Esophagus (tissue), 2 donors: ENCODE measurements at regions not wholly inside any gene's neighbourhood (a gene's known extent, or its start where the extent isn't known, plus 50 kb on each side); places are given as distances from the start of the nearest gene placed in this dataset.
"Not testable (repeated sequence)": the region's sequence is repeated elsewhere in the genome, so short reads cannot be mapped to it uniquely, and the experiment has no call there.

Experiments
- H3K27ac ChIP-seq, 2 donors: one replicate each; pipeline ENCODE4 v1.5.1; 2013; ENCODE audit warnings: low read depth in 2 of 2, mild to moderate bottlenecking in 2 of 2, inconsistent platforms in 1 of 2, low read length in 1 of 2, moderate library complexity in 1 of 2
- H3K27me3 ChIP-seq, 2 donors: one replicate each; pipeline ENCODE4 v1.6.1; 2013; ENCODE audit warnings: low read length in 2 of 2, control low read depth in 1 of 2, mild to moderate bottlenecking in 1 of 2; ENCODE audit not compliant: insufficient read depth in 2 of 2, control insufficient read depth in 1 of 2
- H3K36me3 ChIP-seq, 2 donors: one replicate each; pipeline ENCODE4 v1.6.1; 2013; ENCODE audit warnings: low read length in 1 of 2; ENCODE audit not compliant: control insufficient read depth in 2 of 2, insufficient read depth in 2 of 2
- H3K4me1 ChIP-seq, 2 donors: one replicate each; pipeline ENCODE4 v1.6.1; 2013; ENCODE audit warnings: low read length in 1 of 2; ENCODE audit not compliant: control insufficient read depth in 2 of 2, insufficient read depth in 2 of 2
- H3K4me3 ChIP-seq, 2 donors: one replicate each; pipeline ENCODE4 v1.5.1; 2013; ENCODE audit warnings: low read length in 2 of 2, mild to moderate bottlenecking in 2 of 2, low read depth in 1 of 2, moderate library complexity in 1 of 2
- H3K9me3 ChIP-seq, 2 donors: one replicate each; pipeline ENCODE4 v1.6.1; 2013; ENCODE audit warnings: mild to moderate bottlenecking in 2 of 2, low read depth in 1 of 2, low read length in 1 of 2, moderate library complexity in 1 of 2; ENCODE audit not compliant: control insufficient read depth in 2 of 2, insufficient read depth in 1 of 2
- WGBS, 2 donors: extraction: QIAGEN DNeasy Blood & Tissue Kit; methylation state at CpG; one replicate each; pipeline ENCODE4 v1.1.7; 2013; 5-methylcytosine and 5-hydroxymethylcytosine counted together
- donor health status: healthy with polysubstance abuse.
- donor health status: Bipolar disorder and iron deficiency.

GRCh38 chr7:131676850-131677249 is 120.4 kb upstream of the PODXL start:
- not testable (repeated sequence) for H3K4me1 ChIP-seq, H3K4me3 ChIP-seq, H3K27ac ChIP-seq, H3K9me3 ChIP-seq, H3K36me3 ChIP-seq, H3K27me3 ChIP-seq
- 92 to 97% methylated on average over 2 of the region's 2 CpGs for WGBS, 2 donors

- Histone ChIP-seq H3K9me3 (no peaks in the 10 kb centered on the region), H3K27ac (no peak overlapping the region), H3K36me3 (no peaks in the 10 kb centered on the region), H3K4me3 (no peak overlapping the region), H3K4me1 (no peaks in the 10 kb centered on the region), H3K27me3 (no peaks in the 10 kb centered on the region)
- 37 to 46% methylated on average over 3 of the region's 3 CpGs for WGBS, 2 donors
Measured at GRCh38 chr7:131674131-131674530, 117.7 kb upstream of the PODXL start.

GRCh38 chr7:131673576-131673975 is 117.1 kb upstream of the PODXL start:
- Histone ChIP-seq H3K4me1 (no peaks in the 10 kb centered on the region), H3K9me3 (no peaks in the 10 kb centered on the region), H3K27ac (no peak overlapping the region), H3K36me3 (no peaks in the 10 kb centered on the region), H3K27me3 (no peaks in the 10 kb centered on the region), H3K4me3 (no peak overlapping the region)
- WGBS, 2 donors = 71 to 74% methylated on average over 3 of the region's 3 CpGs

GRCh38 chr7:131670406-131670805 is 114.0 kb upstream of the PODXL start:
- H3K4me3 ChIP-seq = no peak overlapping the region
- 73 to 83% methylated on average over 2 of the region's 2 CpGs for WGBS, 2 donors

GRCh38 chr7:131667699-131668098 is 111.3 kb upstream of the PODXL start:
- Histone ChIP-seq H3K4me3 (no peak overlapping the region), H3K27me3 (no peaks in the 10 kb centered on the region)
- 78% methylated on average over 4 of the region's 4 CpGs for WGBS, 2 donors

More at GRCh38 chr7:131670406-131670805, 114.0 kb upstream of the PODXL start:
- Histone ChIP-seq H3K4me1 (no peaks in the 10 kb centered on the region), H3K36me3 (no peaks in the 10 kb centered on the region), H3K9me3 (no peaks in the 10 kb centered on the region), H3K27ac (no peak overlapping the region), H3K27me3 (no peaks in the 10 kb centered on the region)

GRCh38 chr7:131665021-131665420 is 108.6 kb upstream of the PODXL start:
- Histone ChIP-seq H3K4me1 (no peaks in the 10 kb centered on the region), H3K36me3 (no peaks in the 10 kb centered on the region), H3K9me3 (no peaks in the 10 kb centered on the region), H3K27me3 (no peaks in the 10 kb centered on the region), H3K27ac (no peak overlapping the region), H3K4me3 (no peak overlapping the region)
- WGBS, 2 donors = 82 to 86% methylated on average over 3 of the region's 3 CpGs

More at GRCh38 chr7:131667699-131668098, 111.3 kb upstream of the PODXL start:
- Histone ChIP-seq H3K36me3 (no peaks in the 10 kb centered on the region), H3K4me1 (no peaks in the 10 kb centered on the region), H3K27ac (no peak overlapping the region), H3K9me3 (no peaks in the 10 kb centered on the region)

GRCh38 chr7:131664570-131664969 is 108.1 kb upstream of the PODXL start:
- Histone ChIP-seq H3K36me3 (no peaks in the 10 kb centered on the region), H3K4me3 (no peak overlapping the region), H3K27me3 (no peaks in the 10 kb centered on the region), H3K9me3 (no peaks in the 10 kb centered on the region), H3K27ac (no peak overlapping the region), H3K4me1 (no peaks in the 10 kb centered on the region)
- WGBS, 2 donors = 73 to 88% methylated on average over 5 of the region's 5 CpGs

- not testable (repeated sequence) for H3K9me3 ChIP-seq, H3K27me3 ChIP-seq, H3K4me3 ChIP-seq, H3K36me3 ChIP-seq, H3K27ac ChIP-seq, H3K4me1 ChIP-seq
- WGBS, 2 donors = 76 to 81% methylated on average over 15 of the region's 15 CpGs
Measured at GRCh38 chr7:131662301-131662873, 106.0 kb upstream of the PODXL start.

GRCh38 chr7:131657881-131658280 is 101.5 kb upstream of the PODXL start:
- Histone ChIP-seq H3K27ac (peak overlapping the region in 1 of 2 donors; percentile 22), H3K27me3 (no peaks in the 10 kb centered on the region), H3K9me3 (no peaks in the 10 kb centered on the region), H3K36me3 (no peaks in the 10 kb centered on the region), H3K4me3 (no peak overlapping the region), H3K4me1 (no peaks in the 10 kb centered on the region)
- WGBS, 2 donors = 72 to 78% methylated on average over 3 of the region's 3 CpGs

GRCh38 chr7:131656980-131657723 is 100.7 kb upstream of the PODXL start:
- Histone ChIP-seq H3K4me1 (no peaks in the 10 kb centered on the region), H3K27ac (peak overlapping the region in 1 of 2 donors; percentile 22), H3K27me3 (no peaks in the 10 kb centered on the region), H3K4me3 (no peak overlapping the region), H3K9me3 (no peaks in the 10 kb centered on the region), H3K36me3 (no peaks in the 10 kb centered on the region)
- 76 to 84% methylated on average over 10 of the region's 10 CpGs for WGBS, 2 donors
